Loucy (cell line): ENCODE measurements at regions not wholly inside any gene's neighbourhood (a gene's known extent, or its start where the extent isn't known, plus 50 kb on each side); places are given as distances from the start of the nearest gene placed in this dataset.

ENCODE experiments used
- EZH2phosphoT487 ChIP-seq: fragments of 200-600 bp; IDR thresholded peaks from 2 replicates; pipeline ENCODE4 v1.6.1; 2018; ENCODE audit warnings: antibody characterized with exemption, mild to moderate bottlenecking, moderate library complexity, borderline replicate concordance
- TF ChIP-seq, protein P1 (sequence below): fragments of 200-600 bp; sonication (generic); conservative IDR thresholded peaks from 2 replicates; pipeline ENCODE4 v1.5.1; 2014; ENCODE audit warnings: mild to moderate bottlenecking, antibody characterized with exemption, low read length

DNA sequence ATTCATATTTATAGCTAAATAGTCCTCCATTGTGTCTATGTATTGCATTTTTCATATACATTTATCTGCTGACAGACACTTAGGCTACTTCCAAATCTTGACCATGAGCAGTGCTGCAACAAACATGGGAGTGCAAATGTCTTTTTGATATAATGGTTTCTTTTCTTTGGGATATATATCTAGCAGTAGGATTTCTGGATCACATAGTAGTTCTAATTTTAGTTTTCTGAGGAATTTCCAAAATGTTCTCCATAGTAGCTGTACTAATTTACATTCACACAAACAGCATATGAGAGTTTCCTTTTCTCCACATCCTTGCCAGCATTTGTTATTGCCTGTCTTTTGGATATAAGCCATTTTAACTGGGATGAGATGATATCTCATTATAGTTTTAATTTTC lies 1521.3 kb downstream of the REEP3 start:
- TF ChIP-seq, protein P1, sequence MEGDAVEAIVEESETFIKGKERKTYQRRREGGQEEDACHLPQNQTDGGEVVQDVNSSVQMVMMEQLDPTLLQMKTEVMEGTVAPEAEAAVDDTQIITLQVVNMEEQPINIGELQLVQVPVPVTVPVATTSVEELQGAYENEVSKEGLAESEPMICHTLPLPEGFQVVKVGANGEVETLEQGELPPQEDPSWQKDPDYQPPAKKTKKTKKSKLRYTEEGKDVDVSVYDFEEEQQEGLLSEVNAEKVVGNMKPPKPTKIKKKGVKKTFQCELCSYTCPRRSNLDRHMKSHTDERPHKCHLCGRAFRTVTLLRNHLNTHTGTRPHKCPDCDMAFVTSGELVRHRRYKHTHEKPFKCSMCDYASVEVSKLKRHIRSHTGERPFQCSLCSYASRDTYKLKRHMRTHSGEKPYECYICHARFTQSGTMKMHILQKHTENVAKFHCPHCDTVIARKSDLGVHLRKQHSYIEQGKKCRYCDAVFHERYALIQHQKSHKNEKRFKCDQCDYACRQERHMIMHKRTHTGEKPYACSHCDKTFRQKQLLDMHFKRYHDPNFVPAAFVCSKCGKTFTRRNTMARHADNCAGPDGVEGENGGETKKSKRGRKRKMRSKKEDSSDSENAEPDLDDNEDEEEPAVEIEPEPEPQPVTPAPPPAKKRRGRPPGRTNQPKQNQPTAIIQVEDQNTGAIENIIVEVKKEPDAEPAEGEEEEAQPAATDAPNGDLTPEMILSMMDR = no peak
- no peak for TF ChIP-seq EZH2phosphoT487
